ENCODE measurements at regions not wholly inside any gene's neighbourhood (a gene's known extent, or its start where the extent isn't known, plus 50 kb on each side); places are given as distances from the start of the nearest gene placed in this dataset.

DNA sequence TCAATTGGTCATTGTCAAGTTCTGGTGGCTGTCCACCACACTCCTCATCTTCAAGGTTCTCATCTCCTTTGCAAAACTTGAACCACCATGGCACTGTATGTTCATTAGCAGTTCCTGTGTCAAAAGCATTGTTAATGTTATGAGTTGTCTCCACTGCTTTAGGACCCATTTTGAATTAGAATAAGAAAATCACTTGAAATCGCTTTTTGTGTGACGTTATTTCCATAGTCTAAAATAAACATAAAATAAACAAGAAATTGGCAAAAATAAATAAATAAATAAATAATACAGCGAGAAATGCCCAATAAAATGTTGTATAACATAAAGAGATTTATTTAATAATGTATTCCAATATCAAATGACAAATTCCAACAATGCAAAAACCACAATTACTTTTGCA is 195.5 kb upstream of the CDC14C start:
- DNase-seq, result no peak
- Histone ChIP-seq H3K27ac (no peak overlapping the region), H3K9me3 (no peaks in the 10 kb centered on the region), H3K4me1 (ENCODE audit: insufficient read depth) (no peaks in the 10 kb centered on the region), H3K27me3 (no peaks in the 10 kb centered on the region), H3K36me3 (no peaks in the 10 kb centered on the region), H3K4me3 (no peak overlapping the region)
- intact Hi-C loops (cut with DNase I), result no loop called here
- TF ChIP-seq, protein P1, sequence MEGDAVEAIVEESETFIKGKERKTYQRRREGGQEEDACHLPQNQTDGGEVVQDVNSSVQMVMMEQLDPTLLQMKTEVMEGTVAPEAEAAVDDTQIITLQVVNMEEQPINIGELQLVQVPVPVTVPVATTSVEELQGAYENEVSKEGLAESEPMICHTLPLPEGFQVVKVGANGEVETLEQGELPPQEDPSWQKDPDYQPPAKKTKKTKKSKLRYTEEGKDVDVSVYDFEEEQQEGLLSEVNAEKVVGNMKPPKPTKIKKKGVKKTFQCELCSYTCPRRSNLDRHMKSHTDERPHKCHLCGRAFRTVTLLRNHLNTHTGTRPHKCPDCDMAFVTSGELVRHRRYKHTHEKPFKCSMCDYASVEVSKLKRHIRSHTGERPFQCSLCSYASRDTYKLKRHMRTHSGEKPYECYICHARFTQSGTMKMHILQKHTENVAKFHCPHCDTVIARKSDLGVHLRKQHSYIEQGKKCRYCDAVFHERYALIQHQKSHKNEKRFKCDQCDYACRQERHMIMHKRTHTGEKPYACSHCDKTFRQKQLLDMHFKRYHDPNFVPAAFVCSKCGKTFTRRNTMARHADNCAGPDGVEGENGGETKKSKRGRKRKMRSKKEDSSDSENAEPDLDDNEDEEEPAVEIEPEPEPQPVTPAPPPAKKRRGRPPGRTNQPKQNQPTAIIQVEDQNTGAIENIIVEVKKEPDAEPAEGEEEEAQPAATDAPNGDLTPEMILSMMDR (IDR thresholded peaks at IDR 0.05), result no peak
- TF ChIP-seq POLR2A (IDR thresholded peaks at IDR 0.05) (no peak), EP300 (IDR thresholded peaks at IDR 0.05) (no peak)
- 62 to 85% (median 83%) methylated on average over 3 of the region's 3 CpGs for WGBS, 3 donors

DNA sequence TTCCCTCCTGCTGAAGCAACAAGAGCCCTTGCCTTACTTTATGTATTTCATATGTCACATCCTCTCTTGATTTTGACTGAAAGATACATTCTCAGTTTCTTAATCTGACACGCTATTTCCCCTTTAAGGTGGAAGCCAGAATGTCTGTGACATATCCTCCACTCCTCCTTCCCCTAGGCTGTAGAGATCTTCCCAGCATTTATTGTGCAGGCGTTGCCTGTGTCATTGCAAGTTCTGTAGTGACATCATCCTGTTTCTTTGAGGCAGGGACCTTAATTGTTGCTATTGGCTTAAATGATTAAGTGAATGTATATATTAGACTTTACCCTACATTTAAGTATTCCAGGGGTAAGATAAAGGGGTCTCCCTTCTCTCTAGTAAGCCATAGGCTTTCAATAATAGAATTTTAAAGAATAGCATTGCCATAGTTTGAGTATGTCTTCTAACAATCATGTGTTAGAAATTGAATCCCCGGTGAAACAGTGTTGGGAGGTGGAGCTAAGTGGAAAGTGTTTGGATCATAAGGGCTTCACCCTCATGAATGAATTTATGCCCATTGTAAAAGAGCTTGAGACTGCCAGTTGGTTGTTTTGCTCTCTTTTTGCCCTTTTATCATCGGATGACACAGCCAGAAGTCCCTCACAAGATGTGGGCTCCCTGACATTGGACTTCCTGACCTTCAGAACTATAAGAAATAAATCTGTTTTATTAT is 189.5 kb upstream of the CDC14C start:
- no peaks in the 10 kb centered on the region for H3K27me3 ChIP-seq
- no peaks in the 10 kb centered on the region for H3K36me3 ChIP-seq
- H3K9me3 ChIP-seq, result no peaks in the 10 kb centered on the region
- no peak overlapping the region for H3K4me3 ChIP-seq
- intact Hi-C loops (cut with DNase I), result no loop called here
- H3K27ac ChIP-seq, result no peak overlapping the region
- DNase-seq, result no peak
- 42 to 44% (median 42%) methylated on average over 4 of the region's 4 CpGs for WGBS, 3 donors
- TF ChIP-seq POLR2A (IDR thresholded peaks at IDR 0.05) (no peak), EP300 (IDR thresholded peaks at IDR 0.05) (no peak)
- TF ChIP-seq, protein P1 (IDR thresholded peaks at IDR 0.05), result no peak
- H3K4me1 ChIP-seq (ENCODE audit: insufficient read depth), result no peaks in the 10 kb centered on the region

DNA sequence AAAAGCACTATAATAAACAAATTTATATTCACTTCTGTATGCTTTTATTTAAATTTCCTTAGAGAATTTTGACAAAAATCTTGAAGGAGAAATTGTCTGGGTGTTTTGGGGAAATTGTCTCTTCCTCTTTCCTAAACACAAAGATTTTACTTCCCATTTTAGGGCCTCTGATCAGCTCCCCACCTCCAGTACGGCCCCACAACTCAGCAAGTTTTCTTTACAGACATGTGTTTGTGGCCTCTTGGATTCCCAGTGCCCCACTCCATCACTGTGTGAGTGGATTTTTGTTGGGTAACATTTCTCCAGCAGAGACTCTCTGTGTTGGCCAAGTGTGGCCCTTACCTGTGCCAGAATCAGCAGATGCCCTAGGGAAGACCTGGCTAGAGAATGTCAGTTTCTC is 182.8 kb upstream of the CDC14C start:
- WGBS, 3 donors, result 38 to 60% (median 44%) methylated on average over 1 of the region's 1 CpG
- DNase-seq, result no peak
- intact Hi-C loops (cut with DNase I), result no loop called here
- no peak overlapping the region for H3K4me3 ChIP-seq
- no peaks in the 10 kb centered on the region for H3K27me3 ChIP-seq
- TF ChIP-seq EP300 (IDR thresholded peaks at IDR 0.05) (no peak), POLR2A (IDR thresholded peaks at IDR 0.05) (no peak)
- TF ChIP-seq, protein P1 (IDR thresholded peaks at IDR 0.05), result no peak
- no peaks in the 10 kb centered on the region for H3K4me1 ChIP-seq (ENCODE audit: insufficient read depth)
- no peaks in the 10 kb centered on the region for H3K9me3 ChIP-seq
- H3K36me3 ChIP-seq, result no peaks in the 10 kb centered on the region
- no peak overlapping the region for H3K27ac ChIP-seq

DNA sequence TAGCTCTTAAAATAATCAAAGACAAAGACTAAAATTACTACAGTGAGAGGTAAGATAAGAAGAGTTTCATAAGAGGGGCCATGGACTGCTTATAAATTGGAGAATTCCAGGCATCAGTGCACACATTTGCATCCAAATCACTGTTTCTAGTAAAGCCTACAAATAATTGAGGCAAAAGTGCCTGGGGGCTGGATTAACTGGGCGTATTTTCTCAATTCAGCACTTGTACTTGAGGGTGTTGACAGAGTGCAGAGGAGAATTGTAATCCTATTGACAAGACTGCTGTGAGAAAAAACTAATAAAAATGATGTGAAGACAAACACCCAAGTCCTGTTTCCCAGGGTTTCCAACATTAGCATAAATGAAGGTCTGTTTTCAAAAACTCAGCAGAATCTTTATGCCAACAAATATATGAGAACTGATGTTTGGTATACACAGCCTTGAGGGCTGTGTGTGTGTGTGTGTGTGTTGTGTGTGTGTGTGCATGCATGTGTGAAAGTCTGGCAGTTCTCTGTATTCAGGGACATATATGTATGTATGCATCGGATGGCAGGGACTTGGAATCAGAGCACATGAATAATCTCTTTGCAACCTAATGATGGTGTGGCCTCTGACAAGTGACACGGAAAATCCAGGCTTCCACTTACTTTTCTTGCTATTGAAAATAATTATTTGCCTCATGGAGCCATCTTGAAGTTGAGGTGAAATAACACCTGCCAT is 182.1 kb upstream of the CDC14C start:
- no peak for DNase-seq
- 66 to 80% (median 79%) methylated on average over 3 of the region's 3 CpGs for WGBS, 3 donors
- no peaks in the 10 kb centered on the region for H3K27me3 ChIP-seq
- intact Hi-C loops (cut with DNase I), result no loop called here
- no peaks in the 10 kb centered on the region for H3K36me3 ChIP-seq
- no peak overlapping the region for H3K4me3 ChIP-seq
- H3K4me1 ChIP-seq (ENCODE audit: insufficient read depth), result no peaks in the 10 kb centered on the region
- no peaks in the 10 kb centered on the region for H3K9me3 ChIP-seq
- TF ChIP-seq EP300 (IDR thresholded peaks at IDR 0.05) (no peak), POLR2A (IDR thresholded peaks at IDR 0.05) (no peak)
- TF ChIP-seq, protein P1 (IDR thresholded peaks at IDR 0.05), result no peak
- H3K27ac ChIP-seq, result no peak overlapping the region
